DOHH2 (cell line): ENCODE measurements at regions not wholly inside any gene's neighbourhood (a gene's known extent, or its start where the extent isn't known, plus 50 kb on each side); places are given as distances from the start of the nearest gene placed in this dataset.

Experiments
- CTCF ChIP-seq: fragments of 200-600 bp; sonication (generic); IDR thresholded peaks from one replicate; pipeline ENCODE4 v1.5.1; 2014; ENCODE audit warnings: antibody characterized with exemption, mild to moderate bottlenecking, low read depth, low read length; ENCODE audit not compliant: poor library complexity, severe bottlenecking
- EZH2phosphoT487 ChIP-seq: fragments of 200-600 bp; sonication (generic); IDR thresholded peaks from 2 replicates; pipeline ENCODE4 v1.6.1; 2017; ENCODE audit warnings: borderline replicate concordance, mild to moderate bottlenecking, antibody characterized with exemption, low read length, moderate library complexity, mixed read lengths

GRCh38 chr2:186913870-186914269 lies 64.9 kb upstream of the ZSWIM2 start:
- no peak for TF ChIP-seq EZH2phosphoT487
- no peak for TF ChIP-seq CTCF
